Ascending aorta (tissue), 2 donors: ENCODE measurements at regions not wholly inside any gene's neighbourhood (a gene's known extent, or its start where the extent isn't known, plus 50 kb on each side); places are given as distances from the start of the nearest gene placed in this dataset.

Experiments used
- DNase-seq, 2 donors: peaks; one replicate each; pipeline ENCODE4 v3.0.0-alpha.2; 2019; ENCODE audit warnings: low spot score in 2 of 2
- H3K27ac ChIP-seq, 2 donors: fragments of 200-600 bp; sonication (generic); one replicate each; pipeline ENCODE4 v1.5.1; 2016 to 2017; ENCODE audit warnings: mild to moderate bottlenecking in 1 of 2
- H3K27me3 ChIP-seq: fragments of 200-600 bp; sonication (generic); one replicate; pipeline ENCODE4 v1.5.1; 2017
- H3K36me3 ChIP-seq, 2 donors: fragments of 200-600 bp; sonication (generic); one replicate each; pipeline ENCODE4 v1.5.1; 2016
- H3K4me1 ChIP-seq, 2 donors: fragments of 200-600 bp; sonication (generic); one replicate each; pipeline ENCODE4 v1.5.1; 2016 to 2017; ENCODE audit warnings: mild to moderate bottlenecking in 1 of 2
- H3K4me3 ChIP-seq, 2 donors: fragments of 200-600 bp; sonication (generic); one replicate each; pipeline ENCODE4 v1.5.1; 2016 to 2017; ENCODE audit warnings: mild to moderate bottlenecking in 1 of 2
- H3K9me3 ChIP-seq, 2 donors: fragments of 200-600 bp; sonication (generic); one replicate each; pipeline ENCODE4 v1.5.1; 2016
- intact Hi-C: fragments of 100-400 bp; cut with DNase I; formaldehyde crosslinking; loops from one replicate; pipeline ENCODE4 v1.15.1; 2023
- TF ChIP-seq, protein P1 (sequence below), 3 experiments: fragments of 200-600 bp in 2 of 3; fragments of 450-650 bp in 1 of 3; sonication (generic) in 2 of 3; IDR thresholded peaks; one replicate each; pipeline ENCODE4 v1.5.1; 2016 to 2019; ENCODE audit warnings: antibody characterized with exemption in 3 of 3, mild to moderate bottlenecking in 1 of 3, moderate library complexity in 1 of 3

GRCh38 chr5:17365811-17366138 is 132.3 kb upstream of the TAF11L2 start:
- TF ChIP-seq, protein P1, sequence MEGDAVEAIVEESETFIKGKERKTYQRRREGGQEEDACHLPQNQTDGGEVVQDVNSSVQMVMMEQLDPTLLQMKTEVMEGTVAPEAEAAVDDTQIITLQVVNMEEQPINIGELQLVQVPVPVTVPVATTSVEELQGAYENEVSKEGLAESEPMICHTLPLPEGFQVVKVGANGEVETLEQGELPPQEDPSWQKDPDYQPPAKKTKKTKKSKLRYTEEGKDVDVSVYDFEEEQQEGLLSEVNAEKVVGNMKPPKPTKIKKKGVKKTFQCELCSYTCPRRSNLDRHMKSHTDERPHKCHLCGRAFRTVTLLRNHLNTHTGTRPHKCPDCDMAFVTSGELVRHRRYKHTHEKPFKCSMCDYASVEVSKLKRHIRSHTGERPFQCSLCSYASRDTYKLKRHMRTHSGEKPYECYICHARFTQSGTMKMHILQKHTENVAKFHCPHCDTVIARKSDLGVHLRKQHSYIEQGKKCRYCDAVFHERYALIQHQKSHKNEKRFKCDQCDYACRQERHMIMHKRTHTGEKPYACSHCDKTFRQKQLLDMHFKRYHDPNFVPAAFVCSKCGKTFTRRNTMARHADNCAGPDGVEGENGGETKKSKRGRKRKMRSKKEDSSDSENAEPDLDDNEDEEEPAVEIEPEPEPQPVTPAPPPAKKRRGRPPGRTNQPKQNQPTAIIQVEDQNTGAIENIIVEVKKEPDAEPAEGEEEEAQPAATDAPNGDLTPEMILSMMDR (IDR thresholded peaks at IDR 0.05): no peak
- intact Hi-C loops: no loop called here
- Histone ChIP-seq H3K9me3 (no peaks in the 10 kb centered on the region), H3K4me3 (no peak overlapping the region), H3K4me1 (no peaks in the 10 kb centered on the region), H3K27ac (no peak overlapping the region), H3K36me3 (no peaks in the 10 kb centered on the region), H3K27me3 (no peaks in the 10 kb centered on the region)
- no peak for DNase-seq

DNA sequence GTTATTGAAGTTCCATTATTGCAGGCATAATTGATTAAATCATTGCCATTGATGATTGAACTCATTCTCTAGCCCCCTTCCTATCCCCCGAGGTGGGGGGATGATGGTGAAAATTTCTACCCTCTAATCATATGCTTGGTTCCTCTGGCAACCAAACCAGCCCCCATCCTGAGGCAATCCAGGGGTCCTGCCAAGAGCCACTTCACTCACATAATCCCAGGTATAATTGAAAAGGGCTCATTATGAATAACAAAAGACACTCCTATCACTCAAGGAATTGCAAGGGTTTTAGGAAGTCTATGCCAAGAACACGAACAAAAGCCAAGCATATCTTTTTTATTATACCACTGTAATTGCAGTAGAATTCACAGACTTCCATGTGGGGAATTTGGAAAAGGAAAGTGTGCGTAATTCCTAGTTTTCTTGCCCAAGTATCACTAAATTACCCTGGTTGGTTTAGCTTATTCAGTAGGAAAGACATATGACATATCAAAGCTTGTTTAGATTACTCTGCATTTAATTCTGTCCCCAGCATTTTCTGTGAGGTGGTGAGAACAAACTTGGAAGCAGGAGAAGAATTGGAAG is 130.7 kb upstream of the TAF11L2 start:
- intact Hi-C loops: no loop called here
- TF ChIP-seq, protein P1 (IDR thresholded peaks at IDR 0.05): no peak
- no peaks in the 10 kb centered on the region for H3K4me1 ChIP-seq
- no peak overlapping the region for H3K4me3 ChIP-seq
- H3K27me3 ChIP-seq: no peaks in the 10 kb centered on the region
- DNase-seq: no peak
- no peak overlapping the region for H3K27ac ChIP-seq
- H3K36me3 ChIP-seq: no peaks in the 10 kb centered on the region
- no peaks in the 10 kb centered on the region for H3K9me3 ChIP-seq

DNA sequence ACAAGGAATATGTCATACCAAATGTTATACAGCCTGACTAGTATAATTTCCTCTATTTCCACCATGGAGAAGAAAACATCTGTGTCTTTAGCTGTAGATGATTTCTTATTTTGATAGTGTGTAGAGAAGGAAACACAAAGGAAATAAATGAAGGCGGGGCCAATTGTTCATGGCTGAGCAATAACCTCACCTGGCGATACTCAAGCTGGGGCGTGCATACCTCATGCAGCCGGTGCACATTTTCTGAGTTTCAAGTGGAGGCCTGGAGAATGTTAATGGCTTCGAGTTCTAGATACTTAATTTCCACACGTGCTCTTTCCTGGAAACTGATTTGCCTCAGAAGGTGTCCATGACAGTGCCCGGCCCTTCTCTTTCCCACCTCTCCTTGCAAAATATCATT is 127.4 kb upstream of the TAF11L2 start:
- Histone ChIP-seq H3K27ac (no peak overlapping the region), H3K9me3 (no peaks in the 10 kb centered on the region), H3K36me3 (no peaks in the 10 kb centered on the region), H3K4me3 (no peak overlapping the region), H3K4me1 (no peaks in the 10 kb centered on the region), H3K27me3 (no peaks in the 10 kb centered on the region)
- intact Hi-C loops: no loop called here
- TF ChIP-seq, protein P1 (IDR thresholded peaks at IDR 0.05): no peak
- DNase-seq: no peak

DNA sequence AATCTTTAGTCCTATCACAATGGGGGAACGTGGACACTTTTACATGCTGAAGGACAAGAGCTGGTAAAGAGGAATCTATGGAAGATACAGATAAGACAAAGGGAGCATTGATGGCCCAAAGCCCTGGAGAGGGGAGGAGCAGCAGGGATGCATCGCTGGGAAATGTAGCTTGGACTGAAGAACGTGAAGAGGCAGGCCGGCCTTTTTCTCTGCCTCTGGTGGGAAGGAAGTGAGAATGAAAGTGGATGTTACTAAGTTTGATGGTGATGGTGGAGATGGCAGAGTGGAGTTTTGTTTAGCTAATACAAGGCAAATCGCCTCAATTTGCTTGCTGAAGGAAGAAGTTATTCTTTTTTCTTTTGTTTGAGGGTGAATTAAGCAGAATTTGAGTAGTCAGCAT is 124.6 kb upstream of the TAF11L2 start:
- DNase-seq: no peak
- Histone ChIP-seq H3K9me3 (no peaks in the 10 kb centered on the region), H3K27me3 (no peaks in the 10 kb centered on the region), H3K36me3 (no peaks in the 10 kb centered on the region), H3K4me1 (no peaks in the 10 kb centered on the region), H3K27ac (no peak overlapping the region), H3K4me3 (no peak overlapping the region)
- intact Hi-C loops: no loop called here
- TF ChIP-seq, protein P1 (IDR thresholded peaks at IDR 0.05): no peak

DNA sequence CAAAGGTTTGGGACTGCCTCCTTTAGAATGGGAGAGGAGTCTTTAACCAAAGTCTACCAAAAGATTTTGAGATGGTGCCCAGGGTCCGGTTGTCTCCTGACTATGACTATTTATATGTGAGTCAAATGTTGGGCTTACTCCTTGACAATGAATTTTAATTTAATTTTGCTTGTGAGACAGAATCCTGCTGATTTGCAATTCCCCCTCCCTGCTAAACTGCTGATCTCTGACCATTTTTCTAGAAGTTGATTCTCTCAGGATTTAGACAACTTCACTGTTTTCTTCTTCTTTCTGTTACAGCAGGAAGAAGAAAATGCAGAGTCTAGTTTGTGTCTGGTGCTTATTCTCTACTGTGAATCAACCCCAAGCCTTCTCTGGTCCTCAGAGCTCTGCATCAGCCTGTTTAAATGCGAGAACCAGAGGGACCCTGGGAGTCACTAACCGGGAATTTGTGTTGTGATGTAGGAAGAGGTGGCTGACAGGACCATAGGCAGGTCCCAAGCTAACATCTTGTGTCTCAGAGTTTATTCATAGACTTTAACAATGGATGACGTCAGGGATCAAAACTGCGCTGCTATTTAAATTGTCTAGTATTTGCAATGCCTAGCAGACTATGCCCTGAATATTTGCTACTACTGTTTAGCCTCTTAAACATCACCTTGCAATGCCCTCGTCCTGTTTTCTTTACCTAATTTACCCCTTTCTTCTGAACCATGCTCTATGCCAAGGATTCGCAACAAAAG is 124.0 kb upstream of the TAF11L2 start:
- no peaks in the 10 kb centered on the region for H3K4me1 ChIP-seq
- no peak for DNase-seq
- no peak overlapping the region for H3K4me3 ChIP-seq
- TF ChIP-seq, protein P1 (IDR thresholded peaks at IDR 0.05): no peak
- no peaks in the 10 kb centered on the region for H3K27me3 ChIP-seq
- H3K27ac ChIP-seq: no peak overlapping the region
- intact Hi-C loops: no loop called here
- H3K9me3 ChIP-seq: no peaks in the 10 kb centered on the region
- H3K36me3 ChIP-seq: no peaks in the 10 kb centered on the region
